HepG2 (cell line): ENCODE measurements at regions not wholly inside any gene's neighbourhood (a gene's known extent, or its start where the extent isn't known, plus 50 kb on each side); places are given as distances from the start of the nearest gene placed in this dataset.

Experiments
- FOXA1 ChIP-seq, 2 experiments: fragments of 450-650 bp in 1 of 2; sonication (generic) in 1 of 2; formaldehyde crosslinking in 1 of 2; IDR thresholded peaks; 2 replicates each; pipeline versions ENCODE4 v1.4.0 to v1.6.1; 2016 to 2020; ENCODE audit warnings: missing genetic modification reagents in 1 of 2
- GFI1 ChIP-seq: sonication (generic); formaldehyde crosslinking; IDR thresholded peaks from 2 replicates; pipeline ENCODE4 v1.5.0; 2020; ENCODE audit warnings: missing genetic modification reagents, mild to moderate bottlenecking, borderline replicate concordance
- JUN ChIP-seq: sonication (generic); formaldehyde crosslinking; IDR thresholded peaks from 2 replicates; pipeline ENCODE4 v1.4.0; 2020; ENCODE audit warnings: mild to moderate bottlenecking, missing genetic modification reagents
- KAT7 ChIP-seq: IDR thresholded peaks from 2 replicates; pipeline ENCODE4 v1.6.1; 2018; ENCODE audit warnings: borderline replicate concordance, missing compliant biosample characterization
- MAFG ChIP-seq: sonication (generic); formaldehyde crosslinking; IDR thresholded peaks from 2 replicates; pipeline ENCODE4 v1.5.1; 2020; ENCODE audit warnings: mild to moderate bottlenecking, missing genetic modification reagents
- NFRKB ChIP-seq: fragments of 450-650 bp; IDR thresholded peaks from 2 replicates; pipeline ENCODE4 v1.6.1; 2017
- RBFOX2 ChIP-seq: fragments of 200-400 bp; formaldehyde crosslinking; IDR thresholded peaks from 2 replicates; pipeline ENCODE4 v1.6.1; 2017; ENCODE audit warnings: low read depth, mild to moderate bottlenecking, low read length
- TCF7 ChIP-seq: sonication (generic); IDR thresholded peaks from 2 replicates; pipeline ENCODE4 v1.6.1; 2016; ENCODE audit warnings: antibody characterized with exemption, low read depth
- XRCC5 ChIP-seq: fragments of 200-400 bp; formaldehyde crosslinking; optimal IDR thresholded peaks from 2 replicates; pipeline ENCODE3; 2017; ENCODE audit warnings: mild to moderate bottlenecking, low read length
- ZNF143 ChIP-seq: sonication (generic); formaldehyde crosslinking; IDR thresholded peaks from 2 replicates; pipeline ENCODE4 v1.4.0; 2020; ENCODE audit warnings: missing genetic modification reagents
- ZNF253 ChIP-seq: sonication (generic); formaldehyde crosslinking; IDR thresholded peaks from 2 replicates; pipeline ENCODE4 v1.8.0; 2022; ENCODE audit warnings: mild to moderate bottlenecking, missing genetic modification reagents, borderline replicate concordance
- ZNF530 ChIP-seq: sonication (generic); formaldehyde crosslinking; IDR thresholded peaks from 2 replicates; pipeline ENCODE4 v1.5.0; 2020; ENCODE audit warnings: low read depth, mild to moderate bottlenecking, missing genetic modification reagents
- ZNF577 ChIP-seq: sonication (generic); formaldehyde crosslinking; IDR thresholded peaks from 2 replicates; pipeline ENCODE4 v1.4.0; 2020; ENCODE audit warnings: mild to moderate bottlenecking, low read depth, missing genetic modification reagents, borderline replicate concordance
- ZNF605 ChIP-seq: sonication (generic); formaldehyde crosslinking; IDR thresholded peaks from 2 replicates; pipeline ENCODE4 v1.8.0; 2022; ENCODE audit warnings: mild to moderate bottlenecking, missing genetic modification reagents
- ZNF709 ChIP-seq: sonication (generic); formaldehyde crosslinking; IDR thresholded peaks from 2 replicates; pipeline ENCODE4 v1.5.0; 2020; ENCODE audit warnings: mild to moderate bottlenecking, missing genetic modification reagents
- TF ChIP-seq, protein P1 (sequence below): sonication (generic); formaldehyde crosslinking; IDR thresholded peaks from 2 replicates; pipeline ENCODE4 v1.4.0; 2020; ENCODE audit warnings: missing genetic modification reagents, borderline replicate concordance
- TF ChIP-seq, protein P2 (sequence below): sonication (generic); formaldehyde crosslinking; IDR thresholded peaks from 2 replicates; pipeline ENCODE4 v1.4.0; 2020; ENCODE audit warnings: mild to moderate bottlenecking, missing genetic modification reagents
- TF ChIP-seq, protein P3 (sequence below): sonication (generic); formaldehyde crosslinking; IDR thresholded peaks from 2 replicates; pipeline ENCODE4 v1.4.0; 2020; ENCODE audit warnings: missing genetic modification reagents, borderline replicate concordance
- TF ChIP-seq, protein P4 (sequence below): sonication (generic); formaldehyde crosslinking; IDR thresholded peaks from 2 replicates; pipeline ENCODE4 v1.4.0; 2020; ENCODE audit warnings: low read depth, mild to moderate bottlenecking, missing genetic modification reagents
- TF ChIP-seq, protein P5 (sequence below): sonication (generic); formaldehyde crosslinking; IDR thresholded peaks from 2 replicates; pipeline ENCODE4 v1.4.0; 2020; ENCODE audit warnings: missing genetic modification reagents

DNA sequence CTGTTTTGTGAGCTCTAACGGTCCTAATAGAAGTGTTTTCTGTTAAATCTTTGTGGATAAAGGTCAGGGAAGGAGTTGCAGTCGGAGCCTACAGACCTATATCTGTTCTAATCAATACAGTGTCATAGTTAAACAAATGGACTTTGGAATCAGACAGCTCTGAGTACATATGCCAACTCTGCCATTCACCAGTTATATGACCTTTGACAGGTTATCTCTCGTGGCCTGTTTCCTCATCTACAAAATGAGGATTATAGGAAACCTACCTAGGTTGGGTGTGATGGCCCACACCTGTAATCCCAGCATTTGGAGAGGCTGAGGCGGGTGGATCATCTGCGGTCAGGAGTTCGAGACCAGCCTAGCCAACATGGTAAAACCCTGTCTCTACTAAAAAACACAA lies 89.7 kb downstream of the MID1IP1 start (continued):
- TF ChIP-seq, protein P1, sequence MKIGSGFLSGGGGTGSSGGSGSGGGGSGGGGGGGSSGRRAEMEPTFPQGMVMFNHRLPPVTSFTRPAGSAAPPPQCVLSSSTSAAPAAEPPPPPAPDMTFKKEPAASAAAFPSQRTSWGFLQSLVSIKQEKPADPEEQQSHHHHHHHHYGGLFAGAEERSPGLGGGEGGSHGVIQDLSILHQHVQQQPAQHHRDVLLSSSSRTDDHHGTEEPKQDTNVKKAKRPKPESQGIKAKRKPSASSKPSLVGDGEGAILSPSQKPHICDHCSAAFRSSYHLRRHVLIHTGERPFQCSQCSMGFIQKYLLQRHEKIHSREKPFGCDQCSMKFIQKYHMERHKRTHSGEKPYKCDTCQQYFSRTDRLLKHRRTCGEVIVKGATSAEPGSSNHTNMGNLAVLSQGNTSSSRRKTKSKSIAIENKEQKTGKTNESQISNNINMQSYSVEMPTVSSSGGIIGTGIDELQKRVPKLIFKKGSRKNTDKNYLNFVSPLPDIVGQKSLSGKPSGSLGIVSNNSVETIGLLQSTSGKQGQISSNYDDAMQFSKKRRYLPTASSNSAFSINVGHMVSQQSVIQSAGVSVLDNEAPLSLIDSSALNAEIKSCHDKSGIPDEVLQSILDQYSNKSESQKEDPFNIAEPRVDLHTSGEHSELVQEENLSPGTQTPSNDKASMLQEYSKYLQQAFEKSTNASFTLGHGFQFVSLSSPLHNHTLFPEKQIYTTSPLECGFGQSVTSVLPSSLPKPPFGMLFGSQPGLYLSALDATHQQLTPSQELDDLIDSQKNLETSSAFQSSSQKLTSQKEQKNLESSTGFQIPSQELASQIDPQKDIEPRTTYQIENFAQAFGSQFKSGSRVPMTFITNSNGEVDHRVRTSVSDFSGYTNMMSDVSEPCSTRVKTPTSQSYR: no peak
- no peak for TF ChIP-seq ZNF143 (CRISPR knock-in tag)
- no peak for TF ChIP-seq ZNF577
- no peak for TF ChIP-seq MAFG (CRISPR knock-in tag)
- TF ChIP-seq, protein P2, sequence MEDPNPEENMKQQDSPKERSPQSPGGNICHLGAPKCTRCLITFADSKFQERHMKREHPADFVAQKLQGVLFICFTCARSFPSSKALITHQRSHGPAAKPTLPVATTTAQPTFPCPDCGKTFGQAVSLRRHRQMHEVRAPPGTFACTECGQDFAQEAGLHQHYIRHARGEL (CRISPR knock-in tag): no peak
- no peak for TF ChIP-seq KAT7 (CRISPR knock-in tag)
- TF ChIP-seq, protein P3, sequence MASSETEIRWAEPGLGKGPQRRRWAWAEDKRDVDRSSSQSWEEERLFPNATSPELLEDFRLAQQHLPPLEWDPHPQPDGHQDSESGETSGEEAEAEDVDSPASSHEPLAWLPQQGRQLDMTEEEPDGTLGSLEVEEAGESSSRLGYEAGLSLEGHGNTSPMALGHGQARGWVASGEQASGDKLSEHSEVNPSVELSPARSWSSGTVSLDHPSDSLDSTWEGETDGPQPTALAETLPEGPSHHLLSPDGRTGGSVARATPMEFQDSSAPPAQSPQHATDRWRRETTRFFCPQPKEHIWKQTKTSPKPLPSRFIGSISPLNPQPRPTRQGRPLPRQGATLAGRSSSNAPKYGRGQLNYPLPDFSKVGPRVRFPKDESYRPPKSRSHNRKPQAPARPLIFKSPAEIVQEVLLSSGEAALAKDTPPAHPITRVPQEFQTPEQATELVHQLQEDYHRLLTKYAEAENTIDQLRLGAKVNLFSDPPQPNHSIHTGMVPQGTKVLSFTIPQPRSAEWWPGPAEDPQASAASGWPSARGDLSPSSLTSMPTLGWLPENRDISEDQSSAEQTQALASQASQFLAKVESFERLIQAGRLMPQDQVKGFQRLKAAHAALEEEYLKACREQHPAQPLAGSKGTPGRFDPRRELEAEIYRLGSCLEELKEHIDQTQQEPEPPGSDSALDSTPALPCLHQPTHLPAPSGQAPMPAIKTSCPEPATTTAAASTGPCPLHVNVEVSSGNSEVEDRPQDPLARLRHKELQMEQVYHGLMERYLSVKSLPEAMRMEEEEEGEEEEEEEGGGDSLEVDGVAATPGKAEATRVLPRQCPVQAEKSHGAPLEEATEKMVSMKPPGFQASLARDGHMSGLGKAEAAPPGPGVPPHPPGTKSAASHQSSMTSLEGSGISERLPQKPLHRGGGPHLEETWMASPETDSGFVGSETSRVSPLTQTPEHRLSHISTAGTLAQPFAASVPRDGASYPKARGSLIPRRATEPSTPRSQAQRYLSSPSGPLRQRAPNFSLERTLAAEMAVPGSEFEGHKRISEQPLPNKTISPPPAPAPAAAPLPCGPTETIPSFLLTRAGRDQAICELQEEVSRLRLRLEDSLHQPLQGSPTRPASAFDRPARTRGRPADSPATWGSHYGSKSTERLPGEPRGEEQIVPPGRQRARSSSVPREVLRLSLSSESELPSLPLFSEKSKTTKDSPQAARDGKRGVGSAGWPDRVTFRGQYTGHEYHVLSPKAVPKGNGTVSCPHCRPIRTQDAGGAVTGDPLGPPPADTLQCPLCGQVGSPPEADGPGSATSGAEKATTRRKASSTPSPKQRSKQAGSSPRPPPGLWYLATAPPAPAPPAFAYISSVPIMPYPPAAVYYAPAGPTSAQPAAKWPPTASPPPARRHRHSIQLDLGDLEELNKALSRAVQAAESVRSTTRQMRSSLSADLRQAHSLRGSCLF (CRISPR knock-in tag): no peak
- no peak for TF ChIP-seq GFI1 (CRISPR knock-in tag)
- no peak for TF ChIP-seq ZNF253 (CRISPR knock-in tag)
- no peak for TF ChIP-seq ZNF605 (CRISPR knock-in tag)
- no peak for TF ChIP-seq XRCC5
- no peak for TF ChIP-seq JUN (CRISPR knock-in tag)
- TF ChIP-seq, protein P4, sequence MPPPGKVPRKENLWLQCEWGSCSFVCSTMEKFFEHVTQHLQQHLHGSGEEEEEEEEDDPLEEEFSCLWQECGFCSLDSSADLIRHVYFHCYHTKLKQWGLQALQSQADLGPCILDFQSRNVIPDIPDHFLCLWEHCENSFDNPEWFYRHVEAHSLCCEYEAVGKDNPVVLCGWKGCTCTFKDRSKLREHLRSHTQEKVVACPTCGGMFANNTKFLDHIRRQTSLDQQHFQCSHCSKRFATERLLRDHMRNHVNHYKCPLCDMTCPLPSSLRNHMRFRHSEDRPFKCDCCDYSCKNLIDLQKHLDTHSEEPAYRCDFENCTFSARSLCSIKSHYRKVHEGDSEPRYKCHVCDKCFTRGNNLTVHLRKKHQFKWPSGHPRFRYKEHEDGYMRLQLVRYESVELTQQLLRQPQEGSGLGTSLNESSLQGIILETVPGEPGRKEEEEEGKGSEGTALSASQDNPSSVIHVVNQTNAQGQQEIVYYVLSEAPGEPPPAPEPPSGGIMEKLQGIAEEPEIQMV (CRISPR knock-in tag): no peak
- no peak for TF ChIP-seq ZNF709 (CRISPR knock-in tag)
- TF ChIP-seq, protein P5, sequence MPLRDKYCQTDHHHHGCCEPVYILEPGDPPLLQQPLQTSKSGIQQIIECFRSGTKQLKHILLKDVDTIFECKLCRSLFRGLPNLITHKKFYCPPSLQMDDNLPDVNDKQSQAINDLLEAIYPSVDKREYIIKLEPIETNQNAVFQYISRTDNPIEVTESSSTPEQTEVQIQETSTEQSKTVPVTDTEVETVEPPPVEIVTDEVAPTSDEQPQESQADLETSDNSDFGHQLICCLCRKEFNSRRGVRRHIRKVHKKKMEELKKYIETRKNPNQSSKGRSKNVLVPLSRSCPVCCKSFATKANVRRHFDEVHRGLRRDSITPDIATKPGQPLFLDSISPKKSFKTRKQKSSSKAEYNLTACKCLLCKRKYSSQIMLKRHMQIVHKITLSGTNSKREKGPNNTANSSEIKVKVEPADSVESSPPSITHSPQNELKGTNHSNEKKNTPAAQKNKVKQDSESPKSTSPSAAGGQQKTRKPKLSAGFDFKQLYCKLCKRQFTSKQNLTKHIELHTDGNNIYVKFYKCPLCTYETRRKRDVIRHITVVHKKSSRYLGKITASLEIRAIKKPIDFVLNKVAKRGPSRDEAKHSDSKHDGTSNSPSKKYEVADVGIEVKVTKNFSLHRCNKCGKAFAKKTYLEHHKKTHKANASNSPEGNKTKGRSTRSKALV (CRISPR knock-in tag): no peak
- TF ChIP-seq RBFOX2: no peak
- TF ChIP-seq FOXA1 (IDR thresholded peaks at IDR 0.05): no peak
- no peak for TF ChIP-seq FOXA1 (CRISPR knock-in tag; IDR thresholded peaks at IDR 0.05)
- TF ChIP-seq NFRKB: no peak
- TF ChIP-seq ZNF530 (CRISPR knock-in tag): no peak
- no peak for TF ChIP-seq TCF7
